C4-2B (cell line): ENCODE measurements at regions not wholly inside any gene's neighbourhood (a gene's known extent, or its start where the extent isn't known, plus 50 kb on each side); places are given as distances from the start of the nearest gene placed in this dataset.

Experiments used
- H3K27ac ChIP-seq: fragments of 450-650 bp; 2 replicates; pipeline ENCODE4 v1.5.1; 2017
- CTCF ChIP-seq: fragments of 450-650 bp; conservative IDR thresholded peaks from 2 replicates; pipeline ENCODE4 v1.5.1; 2017; ENCODE audit warnings: mild to moderate bottlenecking
- ZFX ChIP-seq: fragments of 450-650 bp; IDR thresholded peaks from 2 replicates; pipeline ENCODE4 v1.6.1; 2017

GRCh38 chr6:150661216-150662007, 61.7 kb downstream of the PLEKHG1 start:
- TF ChIP-seq ZFX (no peak), CTCF (no peak)
- H3K27ac ChIP-seq: no peak overlapping the region

GRCh38 chr6:150662814-150663213, 63.1 kb downstream of the PLEKHG1 start:
- no peak overlapping the region for H3K27ac ChIP-seq
- no peak for TF ChIP-seq ZFX
- no peak for TF ChIP-seq CTCF

- TF ChIP-seq ZFX (no peak), CTCF (no peak)
- no peak overlapping the region for H3K27ac ChIP-seq
Observed at GRCh38 chr6:150664091-150664490, 64.4 kb downstream of the PLEKHG1 start.

- TF ChIP-seq ZFX (no peak), CTCF (no peak)
- no peak overlapping the region for H3K27ac ChIP-seq
Observed at GRCh38 chr6:150666071-150666470, 66.4 kb downstream of the PLEKHG1 start.

GRCh38 chr6:150667359-150667758, 67.7 kb downstream of the PLEKHG1 start:
- no peak overlapping the region for H3K27ac ChIP-seq
- no peak for TF ChIP-seq ZFX
- no peak for TF ChIP-seq CTCF

- no peak for TF ChIP-seq ZFX
- TF ChIP-seq CTCF: peak; percentile 11; the same call in 1 of the 2 replicates
- no peak overlapping the region for H3K27ac ChIP-seq
Observed at GRCh38 chr6:150667977-150668716, 68.5 kb downstream of the PLEKHG1 start.

- H3K27ac ChIP-seq: no peak overlapping the region
- TF ChIP-seq ZFX (no peak), CTCF (no peak; the same call in 1 of the 2 replicates)
Observed at GRCh38 chr6:150668900-150669302, 69.2 kb downstream of the PLEKHG1 start.
